Pulmonary artery endothelial cell (primary cell): ENCODE measurements at regions not wholly inside any gene's neighbourhood (a gene's known extent, or its start where the extent isn't known, plus 50 kb on each side); places are given as distances from the start of the nearest gene placed in this dataset.

Source experiments
- DNase-seq: peaks from one replicate; pipeline ENCODE4 v3.0.0-alpha.2; 2011; ENCODE audit warnings: low read depth, low spot score

GRCh38 chr15:36059596-36059995, 513.6 kb upstream of the DPH6 start:
- no peak for DNase-seq

GRCh38 chr15:36062357-36062756, 516.4 kb upstream of the DPH6 start:
- no peak for DNase-seq

GRCh38 chr15:36066757-36067156, 512.7 kb upstream of the CDIN1 start:
- no peak for DNase-seq

GRCh38 chr15:36067483-36068274, 511.7 kb upstream of the CDIN1 start:
- no peak for DNase-seq

GRCh38 chr15:36075333-36075732, 504.1 kb upstream of the CDIN1 start:
- DNase-seq: no peak

- no peak for DNase-seq
Observed at GRCh38 chr15:36079021-36079420, 500.4 kb upstream of the CDIN1 start.

GRCh38 chr15:36080759-36081158, 498.7 kb upstream of the CDIN1 start:
- no peak for DNase-seq

GRCh38 chr15:36090286-36090946, 489.0 kb upstream of the CDIN1 start:
- no peak for DNase-seq

- no peak for DNase-seq
Observed at GRCh38 chr15:36106640-36107335, 472.6 kb upstream of the CDIN1 start.

GRCh38 chr15:36108541-36108940, 470.9 kb upstream of the CDIN1 start:
- no peak for DNase-seq

GRCh38 chr15:36109943-36110658, 469.3 kb upstream of the CDIN1 start:
- no peak for DNase-seq

- no peak for DNase-seq
Observed at GRCh38 chr15:36110659-36110993, 468.8 kb upstream of the CDIN1 start.

- no peak for DNase-seq
Observed at GRCh38 chr15:36117296-36117787, 462.1 kb upstream of the CDIN1 start.

GRCh38 chr15:36126194-36126593, 453.2 kb upstream of the CDIN1 start:
- no peak for DNase-seq

- DNase-seq: no peak
Observed at GRCh38 chr15:36130641-36131310, 448.6 kb upstream of the CDIN1 start.

- no peak for DNase-seq
Observed at GRCh38 chr15:36133742-36134141, 445.7 kb upstream of the CDIN1 start.

GRCh38 chr15:36136049-36136448, 443.4 kb upstream of the CDIN1 start:
- DNase-seq: no peak

- no peak for DNase-seq
Observed at GRCh38 chr15:36152936-36153335, 426.5 kb upstream of the CDIN1 start.

- DNase-seq: no peak
Observed at GRCh38 chr15:36156879-36157427, 422.5 kb upstream of the CDIN1 start.

GRCh38 chr15:36160351-36160750, 419.1 kb upstream of the CDIN1 start:
- DNase-seq: no peak

- DNase-seq: no peak
Observed at GRCh38 chr15:36161108-36161507, 418.3 kb upstream of the CDIN1 start.
